DOHH2 (cell line): ENCODE measurements at regions not wholly inside any gene's neighbourhood (a gene's known extent, or its start where the extent isn't known, plus 50 kb on each side); places are given as distances from the start of the nearest gene placed in this dataset.
"Not testable (repeated sequence)": the region's sequence is repeated elsewhere in the genome, so short reads cannot be mapped to it uniquely, and the experiment has no call there.

ENCODE experiments used
- EZH2phosphoT487 ChIP-seq: fragments of 200-600 bp; sonication (generic); IDR thresholded peaks from 2 replicates; pipeline ENCODE4 v1.6.1; 2017; ENCODE audit warnings: borderline replicate concordance, mild to moderate bottlenecking, antibody characterized with exemption, low read length, moderate library complexity, mixed read lengths
- TF ChIP-seq, protein P1 (sequence below): fragments of 200-600 bp; sonication (generic); IDR thresholded peaks from one replicate; pipeline ENCODE4 v1.5.1; 2014; ENCODE audit warnings: antibody characterized with exemption, mild to moderate bottlenecking, low read depth, low read length; ENCODE audit not compliant: poor library complexity, severe bottlenecking

DNA sequence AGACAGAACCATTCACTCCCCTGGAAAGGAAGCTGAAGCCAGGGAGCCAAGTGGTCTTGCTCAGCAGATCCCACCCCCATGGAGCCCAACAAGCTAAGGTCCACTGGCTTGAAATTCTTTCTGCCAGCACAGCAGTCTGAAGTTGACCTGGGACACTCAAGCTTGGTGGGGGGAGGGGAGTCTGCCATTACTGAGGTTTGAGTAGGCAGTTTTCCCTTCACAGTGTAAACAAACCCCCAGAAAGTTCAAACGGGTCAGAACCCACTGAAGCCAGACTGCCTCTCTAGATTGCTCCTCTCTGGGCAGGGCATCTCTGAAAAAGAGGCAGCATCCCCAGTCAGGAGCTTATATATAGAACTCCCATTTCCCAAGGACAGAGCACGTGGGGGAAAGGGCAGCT lies 72.8 kb upstream of the NECTIN3 start:
- TF ChIP-seq, protein P1, sequence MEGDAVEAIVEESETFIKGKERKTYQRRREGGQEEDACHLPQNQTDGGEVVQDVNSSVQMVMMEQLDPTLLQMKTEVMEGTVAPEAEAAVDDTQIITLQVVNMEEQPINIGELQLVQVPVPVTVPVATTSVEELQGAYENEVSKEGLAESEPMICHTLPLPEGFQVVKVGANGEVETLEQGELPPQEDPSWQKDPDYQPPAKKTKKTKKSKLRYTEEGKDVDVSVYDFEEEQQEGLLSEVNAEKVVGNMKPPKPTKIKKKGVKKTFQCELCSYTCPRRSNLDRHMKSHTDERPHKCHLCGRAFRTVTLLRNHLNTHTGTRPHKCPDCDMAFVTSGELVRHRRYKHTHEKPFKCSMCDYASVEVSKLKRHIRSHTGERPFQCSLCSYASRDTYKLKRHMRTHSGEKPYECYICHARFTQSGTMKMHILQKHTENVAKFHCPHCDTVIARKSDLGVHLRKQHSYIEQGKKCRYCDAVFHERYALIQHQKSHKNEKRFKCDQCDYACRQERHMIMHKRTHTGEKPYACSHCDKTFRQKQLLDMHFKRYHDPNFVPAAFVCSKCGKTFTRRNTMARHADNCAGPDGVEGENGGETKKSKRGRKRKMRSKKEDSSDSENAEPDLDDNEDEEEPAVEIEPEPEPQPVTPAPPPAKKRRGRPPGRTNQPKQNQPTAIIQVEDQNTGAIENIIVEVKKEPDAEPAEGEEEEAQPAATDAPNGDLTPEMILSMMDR: not testable (repeated sequence)
- TF ChIP-seq EZH2phosphoT487: not testable (repeated sequence)
